ENCODE measurements at regions not wholly inside any gene's neighbourhood (a gene's known extent, or its start where the extent isn't known, plus 50 kb on each side); places are given as distances from the start of the nearest gene placed in this dataset.
A peak's percentile ranks its signal among the peaks of the same experiment; 100 is the strongest.
"Not testable (repeated sequence)": the region's sequence is repeated elsewhere in the genome, so short reads cannot be mapped to it uniquely, and the experiment has no call there.

GRCh38 chrY:20891440-20892160 lies 135.7 kb downstream of the RPS4Y2 start:
- H3K9me3 Mint-ChIP-seq (ENCODE audit: low read depth), result no peaks in the 10 kb centered on the region
- H3K27me3 Mint-ChIP-seq, result no peaks in the 10 kb centered on the region
- H3K4me3 Mint-ChIP-seq, result no peak overlapping the region
- H3K4me1 Mint-ChIP-seq, result peaks cover 4% of the 10 kb centered on the region
- intact Hi-C loops (cut with DNase I, micrococcal nuclease), result no loop called here
- ATAC-seq (no peak), DNase-seq (no peak)
- no peaks in the 10 kb centered on the region for H3K36me3 Mint-ChIP-seq (ENCODE audit: low read depth)
- ChIA-PET CTCF (interaction anchor here (0.5 kb wide), 1 partner anchor 1072 kb away, joined by 3 read pairs; no protein-coding TSS in a partner anchor), POLR2A (no interaction called here)
- H3K27ac Mint-ChIP-seq, result no peak overlapping the region

GRCh38 chrY:20925350-20926091 lies 169.6 kb downstream of the RPS4Y2 start:
- peaks cover 20% of the 10 kb centered on the region for H3K4me1 Mint-ChIP-seq
- intact Hi-C loops (cut with DNase I, micrococcal nuclease), result loop anchor here in 1 of 2 experiments (10.0 kb wide), 1 partner anchor 59 kb away; no protein-coding TSS in a partner anchor
- H3K9me3 Mint-ChIP-seq (ENCODE audit: low read depth); H3K4me3 Mint-ChIP-seq; H3K27me3 Mint-ChIP-seq; H3K27ac Mint-ChIP-seq; CTCF ChIA-PET; H3K36me3 Mint-ChIP-seq (ENCODE audit: low read depth); ATAC-seq; POLR2A ChIA-PET: not testable (repeated sequence)
- peak; percentile 11 for DNase-seq

GRCh38 chrY:20929691-20930342 lies 173.9 kb downstream of the RPS4Y2 start:
- H3K4me3 Mint-ChIP-seq, result no peak overlapping the region
- ChIA-PET POLR2A (no interaction called here), CTCF (no interaction called here)
- peaks cover 3% of the 10 kb centered on the region for H3K36me3 Mint-ChIP-seq (ENCODE audit: low read depth)
- H3K9me3 Mint-ChIP-seq (ENCODE audit: low read depth), result peaks cover 5% of the 10 kb centered on the region
- no peak overlapping the region for H3K27ac Mint-ChIP-seq
- ATAC-seq, result no peak
- peaks cover 11% of the 10 kb centered on the region for H3K4me1 Mint-ChIP-seq
- no peak for DNase-seq
- intact Hi-C loops (cut with DNase I, micrococcal nuclease), result loop anchor here in 1 of 2 experiments (10.0 kb wide), 1 partner anchor 55 kb away; no protein-coding TSS in a partner anchor
- H3K27me3 Mint-ChIP-seq, result no peaks in the 10 kb centered on the region

GRCh38 chrY:20936709-20937251 lies 180.9 kb downstream of the RPS4Y2 start:
- POLR2A ChIA-PET; H3K4me1 Mint-ChIP-seq; CTCF ChIA-PET; H3K4me3 Mint-ChIP-seq; H3K36me3 Mint-ChIP-seq (ENCODE audit: low read depth); H3K27ac Mint-ChIP-seq; H3K9me3 Mint-ChIP-seq (ENCODE audit: low read depth); H3K27me3 Mint-ChIP-seq; intact Hi-C loops (cut with DNase I, micrococcal nuclease); DNase-seq; ATAC-seq: not testable (repeated sequence)

- ChIA-PET CTCF (no interaction called here), POLR2A (no interaction called here)
- Mint-ChIP-seq H3K4me3 (no peak overlapping the region), H3K27me3 (no peaks in the 10 kb centered on the region), H3K9me3 (ENCODE audit: low read depth) (no peaks in the 10 kb centered on the region), H3K27ac (no peak overlapping the region), H3K4me1 (peaks cover 23% of the 10 kb centered on the region), H3K36me3 (ENCODE audit: low read depth) (no peaks in the 10 kb centered on the region)
- no peak for ATAC-seq
- intact Hi-C loops (cut with DNase I, micrococcal nuclease), result no loop called here
- DNase-seq, result no peak
These were observed 205.6 kb downstream of the RPS4Y2 start for GRCh38 chrY:20961512-20961911.

GRCh38 chrY:20967828-20968227 lies 211.9 kb downstream of the RPS4Y2 start:
- no peaks in the 10 kb centered on the region for H3K36me3 Mint-ChIP-seq (ENCODE audit: low read depth)
- no peak for ATAC-seq
- H3K9me3 Mint-ChIP-seq (ENCODE audit: low read depth), result no peaks in the 10 kb centered on the region
- ChIA-PET POLR2A (no interaction called here), CTCF (no interaction called here)
- H3K4me3 Mint-ChIP-seq, result no peak overlapping the region
- peaks cover under 1% of the 10 kb centered on the region for H3K4me1 Mint-ChIP-seq
- no peaks in the 10 kb centered on the region for H3K27me3 Mint-ChIP-seq
- intact Hi-C loops (cut with DNase I, micrococcal nuclease), result no loop called here
- no peak overlapping the region for H3K27ac Mint-ChIP-seq
- no peak for DNase-seq

- H3K36me3 Mint-ChIP-seq (ENCODE audit: low read depth), result no peaks in the 10 kb centered on the region
- no peaks in the 10 kb centered on the region for H3K27me3 Mint-ChIP-seq
- POLR2A ChIA-PET, result no interaction called here
- ATAC-seq (no peak), DNase-seq (no peak)
- no peaks in the 10 kb centered on the region for H3K4me1 Mint-ChIP-seq
- CTCF ChIA-PET, result no interaction called here
- intact Hi-C loops (cut with DNase I, micrococcal nuclease), result no loop called here
- no peak overlapping the region for H3K27ac Mint-ChIP-seq
- H3K4me3 Mint-ChIP-seq, result no peak overlapping the region
- H3K9me3 Mint-ChIP-seq (ENCODE audit: low read depth), result no peaks in the 10 kb centered on the region
These were observed 212.3 kb downstream of the RPS4Y2 start for GRCh38 chrY:20968237-20968636.

GRCh38 chrY:20971371-20971770 lies 215.5 kb downstream of the RPS4Y2 start:
- Mint-ChIP-seq H3K9me3 (ENCODE audit: low read depth) (no peaks in the 10 kb centered on the region), H3K4me1 (no peaks in the 10 kb centered on the region), H3K27me3 (no peaks in the 10 kb centered on the region), H3K36me3 (ENCODE audit: low read depth) (no peaks in the 10 kb centered on the region), H3K27ac (no peak overlapping the region), H3K4me3 (no peak overlapping the region)
- POLR2A ChIA-PET, result no interaction called here
- CTCF ChIA-PET, result no interaction called here
- ATAC-seq (no peak), DNase-seq (no peak)
- intact Hi-C loops (cut with DNase I, micrococcal nuclease), result no loop called here

GRCh38 chrY:20986037-20986436 lies 230.1 kb downstream of the RPS4Y2 start:
- no peak overlapping the region for H3K27ac Mint-ChIP-seq
- ATAC-seq, result peak; percentile 48
- POLR2A ChIA-PET, result no interaction called here

GRCh38 chrY:20990123-20990522 lies 234.2 kb downstream of the RPS4Y2 start:
- peak; percentile 64 for ATAC-seq
- intact Hi-C loops (cut with DNase I, micrococcal nuclease), result loop anchor here in 1 of 2 experiments (10.0 kb wide), 1 partner anchor 265 kb away; no protein-coding TSS in a partner anchor
- Mint-ChIP-seq H3K4me1 (peaks cover 23% of the 10 kb centered on the region), H3K36me3 (ENCODE audit: low read depth) (no peaks in the 10 kb centered on the region), H3K27ac (peak overlapping the region; percentile 72), H3K27me3 (no peaks in the 10 kb centered on the region), H3K9me3 (ENCODE audit: low read depth) (no peaks in the 10 kb centered on the region), H3K4me3 (no peak overlapping the region)
- ChIA-PET CTCF (no interaction called here), POLR2A (no interaction called here)
- peak; percentile 24 for DNase-seq

More at GRCh38 chrY:20986037-20986436, 230.1 kb downstream of the RPS4Y2 start:
- Mint-ChIP-seq H3K27me3 (no peaks in the 10 kb centered on the region), H3K4me1 (peaks cover 13% of the 10 kb centered on the region), H3K36me3 (ENCODE audit: low read depth) (no peaks in the 10 kb centered on the region), H3K9me3 (ENCODE audit: low read depth) (no peaks in the 10 kb centered on the region), H3K4me3 (no peak overlapping the region)
- CTCF ChIA-PET, result no interaction called here
- DNase-seq, result no peak
- intact Hi-C loops (cut with DNase I, micrococcal nuclease), result loop anchor here in 1 of 2 experiments (5.0 to 10.0 kb wide), 2 partner anchors 61 to 271 kb away; no protein-coding TSS in a partner anchor

GRCh38 chrY:20990869-20991548 lies 235.1 kb downstream of the RPS4Y2 start:
- Mint-ChIP-seq H3K4me3 (peak overlapping the region; percentile 45), H3K4me1 (peaks cover 23% of the 10 kb centered on the region), H3K27me3 (no peaks in the 10 kb centered on the region), H3K36me3 (ENCODE audit: low read depth) (no peaks in the 10 kb centered on the region), H3K9me3 (ENCODE audit: low read depth) (no peaks in the 10 kb centered on the region), H3K27ac (peak overlapping the region; percentile 72)
- ChIA-PET POLR2A (no interaction called here), CTCF (no interaction called here)
- intact Hi-C loops (cut with DNase I, micrococcal nuclease), result loop anchor here in 1 of 2 experiments (10.0 kb wide), 1 partner anchor 264 kb away; no protein-coding TSS in a partner anchor
- DNase-seq (peak; percentile 10), ATAC-seq (peak; percentile 87)

Data from activated CD4-positive, alpha-beta T cell treated with anti-CD3 and anti-CD28 coated beads for 36 hours (primary cell).